HEK293 (cell line): ENCODE measurements at regions not wholly inside any gene's neighbourhood (a gene's known extent, or its start where the extent isn't known, plus 50 kb on each side); places are given as distances from the start of the nearest gene placed in this dataset.
A peak's percentile ranks its signal among the peaks of the same experiment; 100 is the strongest.

ENCODE experiments used
- CTCF ChIA-PET: fragments of 350-600 bp; formaldehyde crosslinking; extraction: SDS; loops from one replicate; lab custom pipeline; 2021; ENCODE audit warnings: antibody characterized with exemption; lab: Yijun Ruan, JAX
- POLR2A ChIA-PET: fragments of 300-600 bp; formaldehyde crosslinking; extraction: SDS; loops from one replicate; lab custom pipeline; 2020; ENCODE audit warnings: antibody characterized with exemption, inconsistent platforms; lab: Yijun Ruan, JAX
- H3K27ac ChIP-seq: fragments of 200-500 bp; sonication (Bioruptor generic); 2 replicates; pipeline ENCODE4 v1.5.1; 2014; ENCODE audit warnings: low read depth, low read length, control low read depth, inconsistent platforms; ENCODE audit errors: extremely low read depth
- H3K36me3 ChIP-seq, 2 experiments: fragments of 200-500 bp in 1 of 2; sonication (Bioruptor generic) in 1 of 2; 1 replicate in 1 of 2; 2 replicates in 1 of 2; pipeline ENCODE4 v1.5.1; 2014 to 2017; ENCODE audit warnings: inconsistent platforms in 2 of 2, low read length in 2 of 2; ENCODE audit not compliant: control insufficient read depth in 2 of 2, insufficient read depth in 1 of 2
- H3K4me1 ChIP-seq: fragments of 200-500 bp; sonication (Bioruptor generic); 2 replicates; pipeline ENCODE4 v1.5.1; 2014; ENCODE audit warnings: mild to moderate bottlenecking, low read length, inconsistent platforms; ENCODE audit not compliant: control insufficient read depth, insufficient read depth
- H3K4me3 ChIP-seq: 2 replicates; pipeline ENCODE4 v1.5.1; 2011; ENCODE audit warnings: low read depth, mild to moderate bottlenecking, control low read depth, low read length, moderate library complexity
- H3K9me3 ChIP-seq: fragments of 200-500 bp; sonication (Bioruptor generic); 2 replicates; pipeline ENCODE4 v1.5.1; 2014; ENCODE audit warnings: low read depth, low read length, inconsistent platforms; ENCODE audit not compliant: control insufficient read depth, insufficient read depth
- CTCF ChIP-seq: fragments of 450-650 bp; formaldehyde crosslinking; IDR thresholded peaks from 2 replicates; pipeline ENCODE4 v1.5.1; 2016; ENCODE audit warnings: missing biosample characterization, missing genetic modification characterization
- PATZ1 ChIP-seq: fragments of 450-650 bp; formaldehyde crosslinking; IDR thresholded peaks from 2 replicates; pipeline ENCODE4 v1.5.1; 2016; ENCODE audit warnings: missing biosample characterization, missing genetic modification characterization
- PRDM1 ChIP-seq: fragments of 450-650 bp; formaldehyde crosslinking; IDR thresholded peaks from 2 replicates; pipeline ENCODE4; 2016; ENCODE audit warnings: missing biosample characterization, missing genetic modification characterization
- SP7 ChIP-seq: fragments of 450-650 bp; formaldehyde crosslinking; IDR thresholded peaks from 2 replicates; pipeline ENCODE4 v1.5.1; 2016; ENCODE audit warnings: missing biosample characterization, missing genetic modification characterization
- WT1 ChIP-seq: fragments of 450-650 bp; formaldehyde crosslinking; IDR thresholded peaks from 2 replicates; pipeline ENCODE4 v1.5.1; 2016; ENCODE audit warnings: missing biosample characterization, missing genetic modification characterization
- ZFHX2 ChIP-seq: fragments of 450-650 bp; formaldehyde crosslinking; conservative IDR thresholded peaks from 2 replicates; pipeline ENCODE4 v1.5.1; 2016; ENCODE audit warnings: missing biosample characterization, missing genetic modification characterization
- ZIC2 ChIP-seq: fragments of 450-650 bp; formaldehyde crosslinking; IDR thresholded peaks from 2 replicates; pipeline ENCODE4 v1.5.1; 2016; ENCODE audit warnings: missing biosample characterization, missing genetic modification characterization
- ZNF239 ChIP-seq: fragments of 450-650 bp; formaldehyde crosslinking; IDR thresholded peaks from 2 replicates; pipeline ENCODE4 v1.5.1; 2016; ENCODE audit warnings: missing biosample characterization, missing genetic modification characterization
- ZNF341 ChIP-seq: fragments of 450-650 bp; formaldehyde crosslinking; IDR thresholded peaks from 2 replicates; pipeline ENCODE4; 2016; ENCODE audit warnings: low read depth, missing biosample characterization, missing genetic modification characterization
- ZNF433 ChIP-seq: fragments of 450-650 bp; formaldehyde crosslinking; IDR thresholded peaks from 2 replicates; pipeline ENCODE4 v1.5.1; 2016; ENCODE audit warnings: missing biosample characterization, missing genetic modification characterization, low read depth
- ZNF514 ChIP-seq: fragments of 450-650 bp; formaldehyde crosslinking; IDR thresholded peaks from 2 replicates; pipeline ENCODE4 v1.5.1; 2016; ENCODE audit warnings: missing biosample characterization, missing genetic modification characterization
- ZNF654 ChIP-seq: fragments of 450-650 bp; formaldehyde crosslinking; IDR thresholded peaks from 2 replicates; pipeline ENCODE4 v1.5.1; 2016; ENCODE audit warnings: low read depth, missing biosample characterization, missing genetic modification characterization
- ZNF692 ChIP-seq: fragments of 450-650 bp; formaldehyde crosslinking; IDR thresholded peaks from 2 replicates; pipeline ENCODE4 v1.5.1; 2016; ENCODE audit warnings: missing biosample characterization, missing genetic modification characterization
- ZNF830 ChIP-seq: fragments of 450-650 bp; IDR thresholded peaks from 2 replicates; pipeline ENCODE4 v1.5.0; 2018; ENCODE audit warnings: missing biosample characterization, missing genetic modification characterization, low read depth, mild to moderate bottlenecking, moderate library complexity
- TF ChIP-seq, protein P1 (sequence below): fragments of 450-650 bp; formaldehyde crosslinking; IDR thresholded peaks from 2 replicates; pipeline ENCODE4 v1.5.1; 2016; ENCODE audit warnings: missing biosample characterization, missing genetic modification characterization

DNA sequence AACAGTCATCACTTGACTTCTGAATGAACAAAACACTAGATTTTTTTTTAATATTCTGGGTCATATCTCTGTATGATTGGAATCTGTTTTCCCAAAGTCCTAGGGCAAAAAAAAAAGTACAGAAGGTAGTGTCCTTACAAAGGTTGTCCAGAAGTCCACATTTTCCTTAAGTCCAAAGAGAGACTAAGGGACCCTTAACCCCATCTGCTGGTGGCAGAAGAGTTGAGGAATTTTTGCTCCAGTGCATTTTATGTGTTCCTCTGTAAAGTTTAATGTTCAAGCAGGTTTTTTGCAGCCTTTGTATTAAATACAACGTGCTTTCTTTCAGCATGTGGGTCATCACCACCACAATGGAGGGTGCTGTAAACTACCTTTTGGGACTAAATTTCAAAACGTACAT lies 215.9 kb downstream of the SP3 start:
- H3K9me3 ChIP-seq = no peaks in the 10 kb centered on the region
- H3K36me3 ChIP-seq = no peaks in the 10 kb centered on the region
- no peaks in the 10 kb centered on the region for H3K4me1 ChIP-seq
- no peak overlapping the region for H3K27ac ChIP-seq
- ChIA-PET CTCF (interaction anchor here (0.6 to 1.0 kb wide), 3 partner anchors 18 to 663 kb away, joined by 4 read pairs; no protein-coding TSS in a partner anchor), POLR2A (no interaction called here)
- TF ChIP-seq CTCF (peak; percentile 36; the same call in 1 of the 2 replicates), ZNF830 (tag by site-specific recombination) (no peak), ZNF654 (tag by site-specific recombination) (peak; percentile 22; the same call in 1 of the 2 replicates)
- H3K4me3 ChIP-seq = no peak overlapping the region

DNA sequence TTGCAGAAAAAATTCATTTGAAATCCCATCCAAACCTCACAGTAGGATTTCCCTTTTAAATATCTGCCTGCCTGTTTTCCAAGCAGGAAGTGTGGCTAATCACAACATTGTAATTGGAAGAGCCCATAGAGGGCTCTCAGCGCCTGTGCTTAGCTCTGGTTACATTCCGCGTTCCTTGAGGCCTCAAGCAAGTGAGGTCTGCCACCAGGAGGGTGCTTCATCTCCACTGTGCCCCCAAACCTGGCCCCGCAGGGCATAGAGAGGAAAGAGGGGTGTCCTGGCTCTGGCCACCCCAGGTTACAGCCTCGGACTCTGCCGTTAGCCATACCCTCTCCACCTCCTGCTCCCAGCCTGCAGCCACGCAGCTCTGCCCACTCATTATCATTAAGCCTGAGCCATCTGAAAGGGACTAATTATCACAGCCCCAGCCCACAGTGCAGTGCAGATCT lies 214.8 kb downstream of the SP3 start:
- Histone ChIP-seq H3K9me3 (no peaks in the 10 kb centered on the region), H3K4me1 (no peaks in the 10 kb centered on the region), H3K4me3 (no peak overlapping the region), H3K27ac (no peak overlapping the region), H3K36me3 (no peaks in the 10 kb centered on the region)
- ChIA-PET CTCF (interaction anchor here (0.7 kb wide), 1 partner anchor 335 kb away, joined by 4 read pairs; no protein-coding TSS in a partner anchor), POLR2A (no interaction called here)
- TF ChIP-seq ZNF433 (no peak), ZFHX2 (tag by site-specific recombination) (peak; percentile 19; the same call in 1 of the 2 replicates), ZNF239 (tag by site-specific recombination) (no peak), CTCF (peak; percentile 53; the same call in 1 of the 2 replicates), ZIC2 (peak; percentile 67), ZNF341 (tag by site-specific recombination) (peak; percentile 39), ZNF514 (tag by site-specific recombination) (no peak), SP7 (tag by site-specific recombination) (no peak), ZNF692 (tag by site-specific recombination) (peak; percentile 59), WT1 (tag by site-specific recombination) (no peak)

DNA sequence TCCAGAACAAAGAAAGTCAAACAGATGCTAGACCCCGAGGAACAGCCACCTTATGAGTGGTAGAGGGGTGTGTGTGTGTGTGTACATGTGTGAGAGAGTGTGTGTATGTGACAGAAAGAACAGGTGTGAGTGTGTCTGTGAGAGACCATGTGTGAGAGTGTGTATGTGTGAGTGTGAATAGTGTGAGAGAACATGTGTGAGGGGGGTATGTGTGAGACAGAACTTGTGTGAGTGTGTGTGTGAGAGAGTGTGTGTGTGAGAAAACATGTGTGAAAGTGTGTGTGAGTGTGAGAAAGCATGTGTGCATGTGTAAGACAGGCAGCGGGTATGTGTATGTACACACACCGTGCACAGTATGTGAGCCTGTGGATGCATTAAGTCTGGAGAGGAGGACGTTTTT lies 214.3 kb downstream of the SP3 start:
- H3K36me3 ChIP-seq = no peaks in the 10 kb centered on the region
- H3K9me3 ChIP-seq = no peaks in the 10 kb centered on the region
- H3K4me3 ChIP-seq = no peak overlapping the region
- POLR2A ChIA-PET = interaction anchor here (0.6 kb wide), 1 partner anchor 213 kb away, joined by 6 read pairs; no protein-coding TSS in a partner anchor
- no peaks in the 10 kb centered on the region for H3K4me1 ChIP-seq
- H3K27ac ChIP-seq = no peak overlapping the region
- CTCF ChIA-PET = interaction anchor here (0.7 kb wide), 1 partner anchor 336 kb away, joined by 4 read pairs; no protein-coding TSS in a partner anchor
- no peak for TF ChIP-seq PATZ1 (tag by site-specific recombination)
- TF ChIP-seq PRDM1 (tag by site-specific recombination) = peak; percentile 84
- TF ChIP-seq, protein P1, sequence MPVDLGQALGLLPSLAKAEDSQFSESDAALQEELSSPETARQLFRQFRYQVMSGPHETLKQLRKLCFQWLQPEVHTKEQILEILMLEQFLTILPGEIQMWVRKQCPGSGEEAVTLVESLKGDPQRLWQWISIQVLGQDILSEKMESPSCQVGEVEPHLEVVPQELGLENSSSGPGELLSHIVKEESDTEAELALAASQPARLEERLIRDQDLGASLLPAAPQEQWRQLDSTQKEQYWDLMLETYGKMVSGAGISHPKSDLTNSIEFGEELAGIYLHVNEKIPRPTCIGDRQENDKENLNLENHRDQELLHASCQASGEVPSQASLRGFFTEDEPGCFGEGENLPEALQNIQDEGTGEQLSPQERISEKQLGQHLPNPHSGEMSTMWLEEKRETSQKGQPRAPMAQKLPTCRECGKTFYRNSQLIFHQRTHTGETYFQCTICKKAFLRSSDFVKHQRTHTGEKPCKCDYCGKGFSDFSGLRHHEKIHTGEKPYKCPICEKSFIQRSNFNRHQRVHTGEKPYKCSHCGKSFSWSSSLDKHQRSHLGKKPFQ (tag by site-specific recombination) = peak; percentile 92; the same call in 1 of the 2 replicates
